WTC11 (cell line): ENCODE measurements at regions not wholly inside any gene's neighbourhood (a gene's known extent, or its start where the extent isn't known, plus 50 kb on each side); places are given as distances from the start of the nearest gene placed in this dataset.

Source experiments
- ATAC-seq: fragments of 200-7000 bp; cut with Tn5 transposase; 2 replicates; pipeline ENCODE4 v1.10.0; 2021; ENCODE audit warnings: mild to moderate bottlenecking, moderate library complexity
- CTCF ChIA-PET: fragments of 300-600 bp; sonication (Branson Sonifier 250); formaldehyde crosslinking; loops from one replicate; lab custom pipeline; 2021; ENCODE audit warnings: antibody characterized with exemption; lab: Charles Lee
- POLR2A ChIA-PET: fragments of 350-600 bp; sonication (Branson Sonifier 250); formaldehyde crosslinking; loops from one replicate; lab custom pipeline; 2021; ENCODE audit warnings: antibody characterized with exemption; lab: Charles Lee
- DNase-seq: peaks from one replicate; pipeline ENCODE4 v3.0.0; 2021; ENCODE audit warnings: low spot score
- H3K27ac Mint-ChIP-seq: 2 replicates; pipeline ENCODE4 v1.8.0; 2021; ENCODE audit warnings: mixed read lengths
- H3K27me3 Mint-ChIP-seq: 2 replicates; pipeline ENCODE4 v1.8.0; 2021; ENCODE audit warnings: low read depth, mild to moderate bottlenecking, moderate library complexity, mixed read lengths
- H3K36me3 Mint-ChIP-seq: 2 replicates; pipeline ENCODE4 v1.8.0; 2021; ENCODE audit warnings: mixed read lengths
- H3K4me1 Mint-ChIP-seq: 2 replicates; pipeline ENCODE4 v1.8.0; 2022; ENCODE audit warnings: mixed read lengths
- H3K4me3 Mint-ChIP-seq: 2 replicates; pipeline ENCODE4 v1.8.0; 2021; ENCODE audit warnings: mild to moderate bottlenecking, moderate library complexity, mixed read lengths
- H3K9me3 Mint-ChIP-seq: 2 replicates; pipeline ENCODE4 v1.8.0; 2021; ENCODE audit warnings: mixed read lengths
- ESRRA ChIP-seq: sonication (generic); formaldehyde crosslinking; IDR thresholded peaks from 2 replicates; pipeline ENCODE4 v1.8.1; 2022; ENCODE audit warnings: mild to moderate bottlenecking, missing genetic modification reagents, borderline replicate concordance
- HMGA2 ChIP-seq: fragments of 250-450 bp; sonication (Bioruptor Pico); IDR thresholded peaks from 2 replicates; pipeline ENCODE4 v1.4.0; 2021; ENCODE audit warnings: mild to moderate bottlenecking, moderate library complexity
- IRF2 ChIP-seq: sonication (generic); formaldehyde crosslinking; IDR thresholded peaks from 2 replicates; pipeline ENCODE4 v1.8.0; 2022; ENCODE audit warnings: low read depth, missing genetic modification reagents, borderline replicate concordance
- NFYB ChIP-seq: sonication (generic); formaldehyde crosslinking; conservative IDR thresholded peaks from 2 replicates; pipeline ENCODE4 v1.8.0; 2022; ENCODE audit warnings: low read depth, missing genetic modification reagents
- NR1H2 ChIP-seq: sonication (generic); formaldehyde crosslinking; IDR thresholded peaks from 2 replicates; pipeline ENCODE4 v1.9.0; 2021; ENCODE audit warnings: mild to moderate bottlenecking, moderate library complexity, missing genetic modification reagents
- NR2C2 ChIP-seq: sonication (generic); formaldehyde crosslinking; IDR thresholded peaks from 2 replicates; pipeline ENCODE4 v1.8.0; 2022; ENCODE audit warnings: mild to moderate bottlenecking, missing genetic modification reagents
- NR3C1 ChIP-seq: sonication (generic); formaldehyde crosslinking; conservative IDR thresholded peaks from 2 replicates; pipeline ENCODE4 v1.8.1; 2023; ENCODE audit warnings: low read depth, mild to moderate bottlenecking, missing genetic modification reagents
- OVOL2 ChIP-seq: fragments of 250-450 bp; sonication (Bioruptor Pico); IDR thresholded peaks from 2 replicates; pipeline ENCODE4 v1.9.0; 2021; ENCODE audit warnings: mild to moderate bottlenecking, borderline replicate concordance
- SP1 ChIP-seq: sonication (generic); formaldehyde crosslinking; conservative IDR thresholded peaks from 2 replicates; pipeline ENCODE4 v1.8.1; 2022; ENCODE audit warnings: missing genetic modification reagents
- ZNF232 ChIP-seq: sonication (generic); formaldehyde crosslinking; IDR thresholded peaks from 2 replicates; pipeline ENCODE4 v1.8.0; 2022; ENCODE audit warnings: mild to moderate bottlenecking, missing genetic modification reagents
- ZNF423 ChIP-seq: fragments of 250-450 bp; sonication (Bioruptor Pico); IDR thresholded peaks from 2 replicates; pipeline ENCODE4 v2.1.2; 2022; ENCODE audit warnings: mild to moderate bottlenecking, moderate library complexity
- ZNF671 ChIP-seq: fragments of 250-450 bp; sonication (Bioruptor Pico); IDR thresholded peaks from 2 replicates; pipeline ENCODE4 v1.8.0; 2021; ENCODE audit warnings: mild to moderate bottlenecking
- TF ChIP-seq, protein P1 (sequence below): fragments of 250-450 bp; sonication (Bioruptor Pico); IDR thresholded peaks from 2 replicates; pipeline ENCODE4 v1.8.0; 2021; ENCODE audit warnings: mild to moderate bottlenecking
- TF ChIP-seq, protein P2 (sequence below): fragments of 250-450 bp; sonication (Bioruptor Pico); IDR thresholded peaks from 2 replicates; pipeline ENCODE4 v2.1.2; 2022; ENCODE audit warnings: mild to moderate bottlenecking, moderate library complexity
- TF ChIP-seq, protein P3 (sequence below): sonication (generic); formaldehyde crosslinking; IDR thresholded peaks from 2 replicates; pipeline ENCODE4 v1.8.1; 2023; ENCODE audit warnings: mild to moderate bottlenecking, missing genetic modification reagents, moderate library complexity
- TF ChIP-seq, protein P4 (sequence below): fragments of 250-450 bp; sonication (Bioruptor Pico); IDR thresholded peaks from 2 replicates; pipeline ENCODE4 v1.9.0; 2021; ENCODE audit warnings: mild to moderate bottlenecking, borderline replicate concordance
- TF ChIP-seq, protein P5 (sequence below): fragments of 250-450 bp; sonication (Bioruptor Pico); conservative IDR thresholded peaks from 2 replicates; pipeline ENCODE4 v1.9.0; 2021; ENCODE audit warnings: mild to moderate bottlenecking

DNA sequence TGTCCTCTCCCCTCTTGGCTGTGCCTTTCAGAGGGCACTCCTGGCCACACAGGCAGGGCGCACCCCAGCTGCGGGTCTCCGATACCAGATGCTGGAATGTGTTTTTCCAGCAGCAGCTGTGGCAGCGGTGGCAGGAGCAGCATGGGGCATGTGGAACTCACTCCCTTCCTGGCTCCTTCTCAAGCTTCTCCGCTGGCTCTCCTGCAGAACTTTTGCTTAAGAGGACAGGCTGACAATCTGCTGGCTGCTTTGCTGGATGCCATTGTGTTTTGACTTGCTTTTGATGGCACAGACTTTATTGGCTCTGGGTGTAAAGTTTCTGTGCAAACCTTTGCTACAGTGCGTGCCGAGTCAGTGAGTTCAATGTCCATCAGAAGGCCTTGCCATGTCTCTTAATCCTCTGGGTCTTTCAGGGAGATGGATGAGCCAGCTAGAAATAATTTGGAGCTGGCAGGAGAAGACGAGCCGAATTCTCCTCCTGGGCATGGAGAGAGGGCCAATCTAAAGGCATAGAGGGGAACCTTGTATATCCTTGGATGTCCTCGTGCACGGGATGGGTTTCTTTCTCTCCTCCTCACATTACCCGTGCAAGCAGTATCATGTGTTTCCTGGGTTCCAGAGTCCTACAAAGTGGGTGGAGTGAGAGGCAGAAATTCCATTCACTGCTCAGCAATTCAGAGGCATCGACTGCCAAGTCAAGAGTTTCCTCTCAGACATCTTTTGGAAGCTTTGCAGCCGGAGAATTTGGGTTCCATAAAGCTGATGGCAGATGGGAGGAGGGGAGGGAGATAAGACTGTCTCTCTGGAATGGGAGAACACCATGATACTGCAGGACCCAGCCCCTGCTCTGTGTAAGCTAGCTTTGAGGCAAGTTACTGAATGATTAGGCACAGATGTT, 231.2 kb downstream of the FGF9 start:
- TF ChIP-seq, protein P1, sequence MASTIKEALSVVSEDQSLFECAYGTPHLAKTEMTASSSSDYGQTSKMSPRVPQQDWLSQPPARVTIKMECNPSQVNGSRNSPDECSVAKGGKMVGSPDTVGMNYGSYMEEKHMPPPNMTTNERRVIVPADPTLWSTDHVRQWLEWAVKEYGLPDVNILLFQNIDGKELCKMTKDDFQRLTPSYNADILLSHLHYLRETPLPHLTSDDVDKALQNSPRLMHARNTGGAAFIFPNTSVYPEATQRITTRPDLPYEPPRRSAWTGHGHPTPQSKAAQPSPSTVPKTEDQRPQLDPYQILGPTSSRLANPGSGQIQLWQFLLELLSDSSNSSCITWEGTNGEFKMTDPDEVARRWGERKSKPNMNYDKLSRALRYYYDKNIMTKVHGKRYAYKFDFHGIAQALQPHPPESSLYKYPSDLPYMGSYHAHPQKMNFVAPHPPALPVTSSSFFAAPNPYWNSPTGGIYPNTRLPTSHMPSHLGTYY (CRISPR knock-in tag), result no peak
- TF ChIP-seq, protein P2, sequence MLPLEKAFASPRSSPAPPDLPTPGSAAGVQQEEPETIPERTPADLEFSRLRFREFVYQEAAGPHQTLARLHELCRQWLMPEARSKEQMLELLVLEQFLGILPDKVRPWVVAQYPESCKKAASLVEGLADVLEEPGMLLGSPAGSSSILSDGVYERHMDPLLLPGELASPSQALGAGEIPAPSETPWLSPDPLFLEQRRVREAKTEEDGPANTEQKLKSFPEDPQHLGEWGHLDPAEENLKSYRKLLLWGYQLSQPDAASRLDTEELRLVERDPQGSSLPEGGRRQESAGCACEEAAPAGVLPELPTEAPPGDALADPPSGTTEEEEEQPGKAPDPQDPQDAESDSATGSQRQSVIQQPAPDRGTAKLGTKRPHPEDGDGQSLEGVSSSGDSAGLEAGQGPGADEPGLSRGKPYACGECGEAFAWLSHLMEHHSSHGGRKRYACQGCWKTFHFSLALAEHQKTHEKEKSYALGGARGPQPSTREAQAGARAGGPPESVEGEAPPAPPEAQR (CRISPR knock-in tag), result no peak
- TF ChIP-seq OVOL2 (CRISPR knock-in tag) (no peak), ZNF671 (no peak), NFYB (CRISPR knock-in tag) (no peak), HMGA2 (no peak), NR1H2 (CRISPR knock-in tag) (no peak), IRF2 (CRISPR knock-in tag) (no peak), ZNF232 (CRISPR knock-in tag) (no peak), ESRRA (no peak)
- TF ChIP-seq, protein P3, sequence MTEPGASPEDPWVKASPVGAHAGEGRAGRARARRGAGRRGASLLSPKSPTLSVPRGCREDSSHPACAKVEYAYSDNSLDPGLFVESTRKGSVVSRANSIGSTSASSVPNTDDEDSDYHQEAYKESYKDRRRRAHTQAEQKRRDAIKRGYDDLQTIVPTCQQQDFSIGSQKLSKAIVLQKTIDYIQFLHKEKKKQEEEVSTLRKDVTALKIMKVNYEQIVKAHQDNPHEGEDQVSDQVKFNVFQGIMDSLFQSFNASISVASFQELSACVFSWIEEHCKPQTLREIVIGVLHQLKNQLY (CRISPR knock-in tag), result no peak
- Mint-ChIP-seq H3K27me3 (no peaks in the 10 kb centered on the region), H3K4me3 (no peak overlapping the region), H3K4me1 (peaks cover 12% of the 10 kb centered on the region), H3K27ac (no peak overlapping the region), H3K36me3 (no peaks in the 10 kb centered on the region), H3K9me3 (no peaks in the 10 kb centered on the region)
- no peak for DNase-seq
- ChIA-PET CTCF (interaction anchor here (1.5 kb wide), 1 partner anchor 12 kb away, joined by 6 read pairs; no protein-coding TSS in a partner anchor), POLR2A (no interaction called here)
- ATAC-seq, result no peak

DNA sequence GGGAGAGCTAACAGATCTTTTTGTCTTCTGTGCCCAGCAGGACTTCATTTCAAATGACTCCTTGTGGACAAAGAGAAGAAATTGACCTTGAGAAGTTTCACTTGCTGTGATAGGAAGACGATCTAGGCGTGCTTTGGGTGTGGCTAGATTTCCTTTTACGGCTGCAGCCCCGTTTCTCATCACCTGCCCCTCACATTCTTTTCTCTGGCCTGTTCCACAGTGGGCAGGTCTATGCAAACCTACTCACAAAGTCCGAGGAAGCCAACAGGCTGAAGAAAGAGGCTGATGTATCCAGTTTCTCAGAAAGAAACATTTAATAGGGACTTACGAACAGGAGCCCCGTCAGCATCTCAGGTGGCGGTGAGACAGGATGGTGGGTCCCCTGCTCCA, 231.8 kb downstream of the FGF9 start:
- POLR2A ChIA-PET, result no interaction called here
- Mint-ChIP-seq H3K9me3 (no peaks in the 10 kb centered on the region), H3K36me3 (no peaks in the 10 kb centered on the region), H3K4me1 (peaks cover 6% of the 10 kb centered on the region; the same call in 1 of the 2 replicates), H3K27me3 (no peaks in the 10 kb centered on the region), H3K27ac (no peak overlapping the region), H3K4me3 (no peak overlapping the region)
- ATAC-seq (no peak), DNase-seq (no peak)
- TF ChIP-seq SP1 (CRISPR knock-in tag) (no peak), NR2C2 (no peak), ZNF423 (CRISPR knock-in tag) (no peak), NR3C1 (CRISPR knock-in tag) (no peak)
- TF ChIP-seq, protein P3 (CRISPR knock-in tag), result no peak
- TF ChIP-seq, protein P4, sequence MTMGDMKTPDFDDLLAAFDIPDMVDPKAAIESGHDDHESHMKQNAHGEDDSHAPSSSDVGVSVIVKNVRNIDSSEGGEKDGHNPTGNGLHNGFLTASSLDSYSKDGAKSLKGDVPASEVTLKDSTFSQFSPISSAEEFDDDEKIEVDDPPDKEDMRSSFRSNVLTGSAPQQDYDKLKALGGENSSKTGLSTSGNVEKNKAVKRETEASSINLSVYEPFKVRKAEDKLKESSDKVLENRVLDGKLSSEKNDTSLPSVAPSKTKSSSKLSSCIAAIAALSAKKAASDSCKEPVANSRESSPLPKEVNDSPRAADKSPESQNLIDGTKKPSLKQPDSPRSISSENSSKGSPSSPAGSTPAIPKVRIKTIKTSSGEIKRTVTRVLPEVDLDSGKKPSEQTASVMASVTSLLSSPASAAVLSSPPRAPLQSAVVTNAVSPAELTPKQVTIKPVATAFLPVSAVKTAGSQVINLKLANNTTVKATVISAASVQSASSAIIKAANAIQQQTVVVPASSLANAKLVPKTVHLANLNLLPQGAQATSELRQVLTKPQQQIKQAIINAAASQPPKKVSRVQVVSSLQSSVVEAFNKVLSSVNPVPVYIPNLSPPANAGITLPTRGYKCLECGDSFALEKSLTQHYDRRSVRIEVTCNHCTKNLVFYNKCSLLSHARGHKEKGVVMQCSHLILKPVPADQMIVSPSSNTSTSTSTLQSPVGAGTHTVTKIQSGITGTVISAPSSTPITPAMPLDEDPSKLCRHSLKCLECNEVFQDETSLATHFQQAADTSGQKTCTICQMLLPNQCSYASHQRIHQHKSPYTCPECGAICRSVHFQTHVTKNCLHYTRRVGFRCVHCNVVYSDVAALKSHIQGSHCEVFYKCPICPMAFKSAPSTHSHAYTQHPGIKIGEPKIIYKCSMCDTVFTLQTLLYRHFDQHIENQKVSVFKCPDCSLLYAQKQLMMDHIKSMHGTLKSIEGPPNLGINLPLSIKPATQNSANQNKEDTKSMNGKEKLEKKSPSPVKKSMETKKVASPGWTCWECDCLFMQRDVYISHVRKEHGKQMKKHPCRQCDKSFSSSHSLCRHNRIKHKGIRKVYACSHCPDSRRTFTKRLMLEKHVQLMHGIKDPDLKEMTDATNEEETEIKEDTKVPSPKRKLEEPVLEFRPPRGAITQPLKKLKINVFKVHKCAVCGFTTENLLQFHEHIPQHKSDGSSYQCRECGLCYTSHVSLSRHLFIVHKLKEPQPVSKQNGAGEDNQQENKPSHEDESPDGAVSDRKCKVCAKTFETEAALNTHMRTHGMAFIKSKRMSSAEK (CRISPR knock-in tag), result no peak
- TF ChIP-seq, protein P5, sequence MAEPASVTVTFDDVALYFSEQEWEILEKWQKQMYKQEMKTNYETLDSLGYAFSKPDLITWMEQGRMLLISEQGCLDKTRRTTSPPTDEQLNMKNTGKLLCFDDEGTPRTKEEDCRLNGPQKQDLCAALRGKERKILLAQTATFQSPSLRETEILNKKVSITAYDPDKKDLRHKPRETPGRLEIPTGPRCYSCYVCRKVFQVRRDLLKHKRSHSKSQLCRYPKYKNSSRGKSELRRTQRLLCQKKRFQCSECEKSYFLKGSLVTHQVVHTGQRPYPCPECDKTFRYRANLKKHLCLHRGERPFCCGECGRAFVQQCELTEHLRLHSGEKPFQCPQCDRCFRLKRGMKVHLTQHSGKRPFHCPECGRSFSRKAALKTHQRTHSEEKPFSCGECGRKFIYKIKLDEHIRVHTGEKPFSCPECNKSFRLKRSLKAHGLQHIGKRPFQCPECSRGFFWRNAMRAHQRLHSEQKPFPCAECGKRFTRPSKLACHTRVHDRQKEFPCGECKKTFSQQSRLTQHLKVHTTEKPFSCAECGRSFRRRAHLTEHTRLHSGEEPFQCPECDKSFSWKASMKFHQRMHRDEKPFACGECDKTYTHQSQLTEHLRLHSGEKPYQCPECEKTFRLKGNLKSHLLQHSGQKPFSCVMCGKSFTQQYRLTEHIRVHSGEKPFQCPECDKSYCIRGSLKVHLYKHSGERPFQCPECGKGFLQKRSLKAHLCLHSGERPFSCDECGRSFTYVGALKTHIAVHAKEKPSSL, result no peak
- CTCF ChIA-PET, result interaction anchor here (1.5 kb wide), 1 partner anchor 11 kb away, joined by 6 read pairs; no protein-coding TSS in a partner anchor
